RWPE2 (cell line): ENCODE measurements at regions not wholly inside any gene's neighbourhood (a gene's known extent, or its start where the extent isn't known, plus 50 kb on each side); places are given as distances from the start of the nearest gene placed in this dataset.

Experiments
- ATAC-seq: fragments of 200-7000 bp; cut with Tn5 transposase; 3 replicates; pipeline ENCODE4 v1.9.1; 2021; ENCODE audit warnings: low read depth
- DNase-seq: peaks from one replicate; pipeline ENCODE4 v3.0.0-alpha.2; 2020; ENCODE audit warnings: low spot score
- H3K27ac ChIP-seq: fragments of 450-650 bp; 2 replicates; pipeline ENCODE4 v1.5.1; 2017; ENCODE audit warnings: mild to moderate bottlenecking; ENCODE audit not compliant: poor library complexity, severe bottlenecking
- H3K27me3 ChIP-seq: fragments of 250-450 bp; sonication (Bioruptor Pico); 2 replicates; pipeline ENCODE4 v1.5.1; 2021; ENCODE audit warnings: mild to moderate bottlenecking, moderate library complexity; ENCODE audit not compliant: insufficient read depth, poor library complexity, severe bottlenecking
- H3K36me3 ChIP-seq: fragments of 250-450 bp; sonication (Bioruptor Pico); 2 replicates; pipeline ENCODE4 v1.5.1; 2020; ENCODE audit warnings: low read depth, mild to moderate bottlenecking, moderate library complexity
- H3K4me1 ChIP-seq: fragments of 250-450 bp; sonication (Bioruptor Pico); 2 replicates; pipeline ENCODE4 v1.5.1; 2021; ENCODE audit warnings: mild to moderate bottlenecking, moderate library complexity; ENCODE audit not compliant: insufficient read depth, poor library complexity, severe bottlenecking
- H3K4me3 ChIP-seq: fragments of 250-450 bp; sonication (Bioruptor Pico); 2 replicates; pipeline ENCODE4 v1.5.1; 2021; ENCODE audit warnings: mild to moderate bottlenecking, moderate library complexity; ENCODE audit not compliant: severe bottlenecking
- H3K9me3 ChIP-seq: fragments of 250-450 bp; sonication (Bioruptor Pico); 2 replicates; pipeline ENCODE4 v1.5.1; 2021; ENCODE audit warnings: mild to moderate bottlenecking, moderate library complexity; ENCODE audit not compliant: severe bottlenecking
- CTCF ChIP-seq: fragments of 450-650 bp; IDR thresholded peaks from one replicate; pipeline ENCODE4 v1.5.1; 2017; ENCODE audit warnings: mild to moderate bottlenecking, moderate library complexity; ENCODE audit not compliant: poor library complexity, severe bottlenecking

- ATAC-seq (no peak), DNase-seq (no peak)
- Histone ChIP-seq H3K4me1 (no peaks in the 10 kb centered on the region), H3K27ac (no peak overlapping the region), H3K36me3 (no peaks in the 10 kb centered on the region), H3K4me3 (no peak overlapping the region), H3K27me3 (no peaks in the 10 kb centered on the region), H3K9me3 (no peaks in the 10 kb centered on the region)
- no peak for TF ChIP-seq CTCF
Measured at GRCh38 chr21:28402616-28402989, 590.1 kb downstream of the LTN1 start.

- no peaks in the 10 kb centered on the region for H3K36me3 ChIP-seq
- H3K4me3 ChIP-seq, result no peak overlapping the region
- ATAC-seq (no peak), DNase-seq (no peak)
- H3K9me3 ChIP-seq, result no peaks in the 10 kb centered on the region
- no peak overlapping the region for H3K27ac ChIP-seq
- H3K4me1 ChIP-seq, result peaks cover 11% of the 10 kb centered on the region
- no peak for TF ChIP-seq CTCF
- H3K27me3 ChIP-seq, result no peaks in the 10 kb centered on the region
Measured at GRCh38 chr21:28397040-28397439, 595.6 kb downstream of the LTN1 start.

- ATAC-seq, result no peak
Measured at GRCh38 chr21:28396421-28396820, 596.3 kb downstream of the LTN1 start.

GRCh38 chr21:28393279-28393678 lies 599.4 kb downstream of the LTN1 start:
- Histone ChIP-seq H3K27me3 (no peaks in the 10 kb centered on the region), H3K36me3 (no peaks in the 10 kb centered on the region), H3K4me1 (peaks cover 11% of the 10 kb centered on the region), H3K9me3 (no peaks in the 10 kb centered on the region), H3K4me3 (no peak overlapping the region), H3K27ac (peak overlapping the region; percentile 25)
- no peak for TF ChIP-seq CTCF
- peak; percentile 97 for ATAC-seq
- peak; percentile 86 for DNase-seq

More at GRCh38 chr21:28396421-28396820, 596.3 kb downstream of the LTN1 start:
- no peaks in the 10 kb centered on the region for H3K27me3 ChIP-seq
- no peak overlapping the region for H3K27ac ChIP-seq
- no peak for TF ChIP-seq CTCF
- DNase-seq, result no peak
- H3K4me1 ChIP-seq, result peaks cover 11% of the 10 kb centered on the region
- no peak overlapping the region for H3K4me3 ChIP-seq
- H3K9me3 ChIP-seq, result no peaks in the 10 kb centered on the region
- H3K36me3 ChIP-seq, result no peaks in the 10 kb centered on the region

- no peaks in the 10 kb centered on the region for H3K9me3 ChIP-seq
- no peaks in the 10 kb centered on the region for H3K27me3 ChIP-seq
- ATAC-seq, result no peak
- peaks cover 11% of the 10 kb centered on the region for H3K4me1 ChIP-seq
- H3K4me3 ChIP-seq, result no peak overlapping the region
- TF ChIP-seq CTCF, result no peak
- H3K36me3 ChIP-seq, result no peaks in the 10 kb centered on the region
- no peak for DNase-seq
- peak overlapping the region; percentile 25 for H3K27ac ChIP-seq
Measured at GRCh38 chr21:28391938-28392849, 600.5 kb downstream of the LTN1 start.
